ENCODE measurements at regions not wholly inside any gene's neighbourhood (a gene's known extent, or its start where the extent isn't known, plus 50 kb on each side); places are given as distances from the start of the nearest gene placed in this dataset.
"Not testable (repeated sequence)": the region's sequence is repeated elsewhere in the genome, so short reads cannot be mapped to it uniquely, and the experiment has no call there.

- H3K27ac ChIP-seq (ENCODE audit: low read depth in 2 of 2, low read length in 1 of 2), result no peak overlapping the region
- H3K27me3 ChIP-seq (ENCODE audit: control insufficient read depth in 1 of 2, insufficient read depth in 2 of 2, low read length in 2 of 2), result peaks cover 0 to 2% of the 10 kb centered on the region in 2 donors
- 62 to 70% methylated on average over 3 of the region's 3 CpGs for WGBS, 2 donors
- H3K9me3 ChIP-seq (ENCODE audit: control insufficient read depth in 2 of 2, insufficient read depth in 1 of 2, low read depth in 1 of 2, low read length in 1 of 2), result no peaks in the 10 kb centered on the region
- no peak overlapping the region for H3K4me3 ChIP-seq (ENCODE audit: low read depth in 1 of 2, low read length in 2 of 2)
- no peaks in the 10 kb centered on the region for H3K36me3 ChIP-seq (ENCODE audit: control insufficient read depth in 2 of 2, insufficient read depth in 2 of 2, low read length in 1 of 2)
- no peaks in the 10 kb centered on the region for H3K4me1 ChIP-seq (ENCODE audit: control insufficient read depth in 2 of 2, insufficient read depth in 2 of 2, low read length in 1 of 2)
Measured at GRCh38 chr2:105486762-105487141, 87.9 kb upstream of the FHL2 start.

- H3K27ac ChIP-seq (ENCODE audit: low read depth in 2 of 2, low read length in 1 of 2), result no peak overlapping the region
- no peak overlapping the region for H3K4me3 ChIP-seq (ENCODE audit: low read depth in 1 of 2, low read length in 2 of 2)
- 84 to 85% methylated on average over 2 of the region's 2 CpGs for WGBS, 2 donors
- no peaks in the 10 kb centered on the region for H3K9me3 ChIP-seq (ENCODE audit: control insufficient read depth in 2 of 2, insufficient read depth in 1 of 2, low read depth in 1 of 2, low read length in 1 of 2)
- H3K4me1 ChIP-seq (ENCODE audit: control insufficient read depth in 2 of 2, insufficient read depth in 2 of 2, low read length in 1 of 2), result no peaks in the 10 kb centered on the region
- no peaks in the 10 kb centered on the region for H3K36me3 ChIP-seq (ENCODE audit: control insufficient read depth in 2 of 2, insufficient read depth in 2 of 2, low read length in 1 of 2)
- H3K27me3 ChIP-seq (ENCODE audit: control insufficient read depth in 1 of 2, insufficient read depth in 2 of 2, low read length in 2 of 2), result no peaks in the 10 kb centered on the region
Measured at GRCh38 chr2:105478670-105479069, 79.8 kb upstream of the FHL2 start.

- H3K27me3 ChIP-seq (ENCODE audit: control insufficient read depth in 1 of 2, insufficient read depth in 2 of 2, low read length in 2 of 2); H3K36me3 ChIP-seq (ENCODE audit: control insufficient read depth in 2 of 2, insufficient read depth in 2 of 2, low read length in 1 of 2); H3K9me3 ChIP-seq (ENCODE audit: control insufficient read depth in 2 of 2, insufficient read depth in 1 of 2, low read depth in 1 of 2, low read length in 1 of 2); H3K27ac ChIP-seq (ENCODE audit: low read depth in 2 of 2, low read length in 1 of 2); H3K4me3 ChIP-seq (ENCODE audit: low read depth in 1 of 2, low read length in 2 of 2); H3K4me1 ChIP-seq (ENCODE audit: control insufficient read depth in 2 of 2, insufficient read depth in 2 of 2, low read length in 1 of 2): not testable (repeated sequence)
- WGBS, 2 donors, result 95 to 98% methylated on average over 10 of the region's 10 CpGs
Measured at GRCh38 chr2:105477050-105477620, 78.3 kb upstream of the FHL2 start.

- 65 to 74% methylated on average over 5 of the region's 5 CpGs for WGBS, 2 donors
- H3K27ac ChIP-seq (ENCODE audit: low read depth in 2 of 2, low read length in 1 of 2), result no peak overlapping the region
- H3K27me3 ChIP-seq (ENCODE audit: control insufficient read depth in 1 of 2, insufficient read depth in 2 of 2, low read length in 2 of 2), result no peaks in the 10 kb centered on the region
- H3K36me3 ChIP-seq (ENCODE audit: control insufficient read depth in 2 of 2, insufficient read depth in 2 of 2, low read length in 1 of 2), result no peaks in the 10 kb centered on the region
- H3K4me3 ChIP-seq (ENCODE audit: low read depth in 1 of 2, low read length in 2 of 2), result no peak overlapping the region
- H3K9me3 ChIP-seq (ENCODE audit: control insufficient read depth in 2 of 2, insufficient read depth in 1 of 2, low read depth in 1 of 2, low read length in 1 of 2), result no peaks in the 10 kb centered on the region
- H3K4me1 ChIP-seq (ENCODE audit: control insufficient read depth in 2 of 2, insufficient read depth in 2 of 2, low read length in 1 of 2), result peaks cover 3 to 4% of the 10 kb centered on the region in 2 donors
Measured at GRCh38 chr2:105473011-105473410, 74.2 kb upstream of the FHL2 start.

GRCh38 chr2:105470979-105471378, 72.1 kb upstream of the FHL2 start:
- no peak overlapping the region for H3K4me3 ChIP-seq (ENCODE audit: low read depth in 1 of 2, low read length in 2 of 2)
- H3K27ac ChIP-seq (ENCODE audit: low read depth in 2 of 2, low read length in 1 of 2), result no peak overlapping the region
- no peaks in the 10 kb centered on the region for H3K9me3 ChIP-seq (ENCODE audit: control insufficient read depth in 2 of 2, insufficient read depth in 1 of 2, low read depth in 1 of 2, low read length in 1 of 2)
- 75 to 80% methylated on average over 5 of the region's 5 CpGs for WGBS, 2 donors
- peaks cover 3 to 4% of the 10 kb centered on the region in 2 donors for H3K4me1 ChIP-seq (ENCODE audit: control insufficient read depth in 2 of 2, insufficient read depth in 2 of 2, low read length in 1 of 2)
- no peaks in the 10 kb centered on the region for H3K27me3 ChIP-seq (ENCODE audit: control insufficient read depth in 1 of 2, insufficient read depth in 2 of 2, low read length in 2 of 2)
- H3K36me3 ChIP-seq (ENCODE audit: control insufficient read depth in 2 of 2, insufficient read depth in 2 of 2, low read length in 1 of 2), result no peaks in the 10 kb centered on the region

GRCh38 chr2:105469781-105470180, 70.9 kb upstream of the FHL2 start:
- H3K4me3 ChIP-seq (ENCODE audit: low read depth in 1 of 2, low read length in 2 of 2), result no peak overlapping the region
- H3K9me3 ChIP-seq (ENCODE audit: control insufficient read depth in 2 of 2, insufficient read depth in 1 of 2, low read depth in 1 of 2, low read length in 1 of 2), result no peaks in the 10 kb centered on the region
- H3K4me1 ChIP-seq (ENCODE audit: control insufficient read depth in 2 of 2, insufficient read depth in 2 of 2, low read length in 1 of 2), result peaks cover 3 to 4% of the 10 kb centered on the region in 2 donors
- 95% methylated on average over 8 of the region's 8 CpGs for WGBS, 2 donors
- no peaks in the 10 kb centered on the region for H3K27me3 ChIP-seq (ENCODE audit: control insufficient read depth in 1 of 2, insufficient read depth in 2 of 2, low read length in 2 of 2)
- no peak overlapping the region for H3K27ac ChIP-seq (ENCODE audit: low read depth in 2 of 2, low read length in 1 of 2)
- no peaks in the 10 kb centered on the region for H3K36me3 ChIP-seq (ENCODE audit: control insufficient read depth in 2 of 2, insufficient read depth in 2 of 2, low read length in 1 of 2)

GRCh38 chr2:105468582-105469042, 69.8 kb upstream of the FHL2 start:
- no peaks in the 10 kb centered on the region for H3K36me3 ChIP-seq (ENCODE audit: control insufficient read depth in 2 of 2, insufficient read depth in 2 of 2, low read length in 1 of 2)
- 69 to 76% methylated on average over 8 of the region's 8 CpGs for WGBS, 2 donors
- no peak overlapping the region for H3K4me3 ChIP-seq (ENCODE audit: low read depth in 1 of 2, low read length in 2 of 2)
- H3K27ac ChIP-seq (ENCODE audit: low read depth in 2 of 2, low read length in 1 of 2), result peak overlapping the region in 1 of 2 donors; percentile 42
- no peaks in the 10 kb centered on the region for H3K27me3 ChIP-seq (ENCODE audit: control insufficient read depth in 1 of 2, insufficient read depth in 2 of 2, low read length in 2 of 2)
- peaks cover 3 to 4% of the 10 kb centered on the region in 2 donors for H3K4me1 ChIP-seq (ENCODE audit: control insufficient read depth in 2 of 2, insufficient read depth in 2 of 2, low read length in 1 of 2)
- no peaks in the 10 kb centered on the region for H3K9me3 ChIP-seq (ENCODE audit: control insufficient read depth in 2 of 2, insufficient read depth in 1 of 2, low read depth in 1 of 2, low read length in 1 of 2)

GRCh38 chr2:105464325-105464724, 65.5 kb upstream of the FHL2 start:
- peaks cover 0 to 4% of the 10 kb centered on the region in 2 donors for H3K4me1 ChIP-seq (ENCODE audit: control insufficient read depth in 2 of 2, insufficient read depth in 2 of 2, low read length in 1 of 2)
- no peaks in the 10 kb centered on the region for H3K36me3 ChIP-seq (ENCODE audit: control insufficient read depth in 2 of 2, insufficient read depth in 2 of 2, low read length in 1 of 2)
- H3K9me3 ChIP-seq (ENCODE audit: control insufficient read depth in 2 of 2, insufficient read depth in 1 of 2, low read depth in 1 of 2, low read length in 1 of 2), result no peaks in the 10 kb centered on the region
- H3K27ac ChIP-seq (ENCODE audit: low read depth in 2 of 2, low read length in 1 of 2), result no peak overlapping the region
- 91 to 94% methylated on average over 2 of the region's 2 CpGs for WGBS, 2 donors
- no peak overlapping the region for H3K4me3 ChIP-seq (ENCODE audit: low read depth in 1 of 2, low read length in 2 of 2)
- H3K27me3 ChIP-seq (ENCODE audit: control insufficient read depth in 1 of 2, insufficient read depth in 2 of 2, low read length in 2 of 2), result no peaks in the 10 kb centered on the region

GRCh38 chr2:105460048-105460732, 61.3 kb upstream of the FHL2 start:
- Histone ChIP-seq H3K27ac (ENCODE audit: low read depth in 2 of 2, low read length in 1 of 2) (no peak overlapping the region), H3K27me3 (ENCODE audit: control insufficient read depth in 1 of 2, insufficient read depth in 2 of 2, low read length in 2 of 2) (no peaks in the 10 kb centered on the region), H3K4me3 (ENCODE audit: low read depth in 1 of 2, low read length in 2 of 2) (no peak overlapping the region), H3K36me3 (ENCODE audit: control insufficient read depth in 2 of 2, insufficient read depth in 2 of 2, low read length in 1 of 2) (no peaks in the 10 kb centered on the region), H3K4me1 (ENCODE audit: control insufficient read depth in 2 of 2, insufficient read depth in 2 of 2, low read length in 1 of 2) (no peaks in the 10 kb centered on the region), H3K9me3 (ENCODE audit: control insufficient read depth in 2 of 2, insufficient read depth in 1 of 2, low read depth in 1 of 2, low read length in 1 of 2) (no peaks in the 10 kb centered on the region)
- 60 to 77% methylated on average over 6 of the region's 6 CpGs for WGBS, 2 donors

- H3K4me1 ChIP-seq (ENCODE audit: control insufficient read depth in 2 of 2, insufficient read depth in 2 of 2, low read length in 1 of 2), result peaks cover 0 to 2% of the 10 kb centered on the region in 2 donors
Measured at GRCh38 chr2:105458076-105458475, 59.2 kb upstream of the FHL2 start.

More at GRCh38 chr2:105458076-105458475, 59.2 kb upstream of the FHL2 start:
- no peak overlapping the region for H3K27ac ChIP-seq (ENCODE audit: low read depth in 2 of 2, low read length in 1 of 2)
- WGBS, 2 donors, result 90 to 92% methylated on average over 6 of the region's 6 CpGs
- no peaks in the 10 kb centered on the region for H3K27me3 ChIP-seq (ENCODE audit: control insufficient read depth in 1 of 2, insufficient read depth in 2 of 2, low read length in 2 of 2)
- H3K36me3 ChIP-seq (ENCODE audit: control insufficient read depth in 2 of 2, insufficient read depth in 2 of 2, low read length in 1 of 2), result no peaks in the 10 kb centered on the region
- H3K4me3 ChIP-seq (ENCODE audit: low read depth in 1 of 2, low read length in 2 of 2), result no peak overlapping the region
- no peaks in the 10 kb centered on the region for H3K9me3 ChIP-seq (ENCODE audit: control insufficient read depth in 2 of 2, insufficient read depth in 1 of 2, low read depth in 1 of 2, low read length in 1 of 2)

Measured in esophagus (tissue), 2 donors.